ENCODE measurements at regions not wholly inside any gene's neighbourhood (a gene's known extent, or its start where the extent isn't known, plus 50 kb on each side); places are given as distances from the start of the nearest gene placed in this dataset.

- H3K36me3 ChIP-seq (ENCODE audit: control insufficient read depth, insufficient read depth, low read length) = no peaks in the 10 kb centered on the region
- no peak overlapping the region for H3K4me3 ChIP-seq (replicated peaks; ENCODE audit: low read depth, low read length)
- no peaks in the 10 kb centered on the region for H3K27me3 ChIP-seq (replicated peaks; ENCODE audit: control insufficient read depth, insufficient read depth, low read length)
- no peak for TF ChIP-seq CTCF (IDR thresholded peaks at IDR 0.05; ENCODE audit: insufficient read depth, low read length, poor library complexity, severe bottlenecking)
- no peak for DNase-seq (ENCODE audit: extremely low read depth, insufficient read length)
Measured at GRCh38 chr4:176507845-176508533, 188.2 kb downstream of the SPCS3 start.

- H3K27me3 ChIP-seq (replicated peaks; ENCODE audit: control insufficient read depth, insufficient read depth, low read length) = no peaks in the 10 kb centered on the region
- TF ChIP-seq CTCF (IDR thresholded peaks at IDR 0.05; ENCODE audit: insufficient read depth, low read length, poor library complexity, severe bottlenecking) = no peak
- DNase-seq (ENCODE audit: extremely low read depth, insufficient read length) = no peak
- H3K36me3 ChIP-seq (ENCODE audit: control insufficient read depth, insufficient read depth, low read length) = no peaks in the 10 kb centered on the region
- H3K4me3 ChIP-seq (replicated peaks; ENCODE audit: low read depth, low read length) = no peak overlapping the region
Measured at GRCh38 chr4:176508780-176509331, 189.1 kb downstream of the SPCS3 start.

- no peak for DNase-seq (ENCODE audit: extremely low read depth, insufficient read length)
- Histone ChIP-seq H3K27me3 (replicated peaks; ENCODE audit: control insufficient read depth, insufficient read depth, low read length) (no peaks in the 10 kb centered on the region), H3K4me3 (replicated peaks; ENCODE audit: low read depth, low read length) (no peak overlapping the region), H3K36me3 (ENCODE audit: control insufficient read depth, insufficient read depth, low read length) (no peaks in the 10 kb centered on the region)
- TF ChIP-seq CTCF (IDR thresholded peaks at IDR 0.05; ENCODE audit: insufficient read depth, low read length, poor library complexity, severe bottlenecking) = no peak
Measured at GRCh38 chr4:176525576-176525975, 205.8 kb downstream of the SPCS3 start.

GRCh38 chr4:176526704-176527103 lies 206.9 kb downstream of the SPCS3 start:
- H3K27me3 ChIP-seq (replicated peaks; ENCODE audit: control insufficient read depth, insufficient read depth, low read length) = no peaks in the 10 kb centered on the region
- no peak for TF ChIP-seq CTCF (IDR thresholded peaks at IDR 0.05; ENCODE audit: insufficient read depth, low read length, poor library complexity, severe bottlenecking)
- DNase-seq (ENCODE audit: extremely low read depth, insufficient read length) = no peak
- no peak overlapping the region for H3K4me3 ChIP-seq (replicated peaks; ENCODE audit: low read depth, low read length)
- H3K36me3 ChIP-seq (ENCODE audit: control insufficient read depth, insufficient read depth, low read length) = no peaks in the 10 kb centered on the region

- Histone ChIP-seq H3K4me3 (replicated peaks; ENCODE audit: low read depth, low read length) (no peak overlapping the region), H3K36me3 (ENCODE audit: control insufficient read depth, insufficient read depth, low read length) (no peaks in the 10 kb centered on the region), H3K27me3 (replicated peaks; ENCODE audit: control insufficient read depth, insufficient read depth, low read length) (no peaks in the 10 kb centered on the region)
- TF ChIP-seq CTCF (IDR thresholded peaks at IDR 0.05; ENCODE audit: insufficient read depth, low read length, poor library complexity, severe bottlenecking) = no peak
- DNase-seq (ENCODE audit: extremely low read depth, insufficient read length) = no peak
Measured at GRCh38 chr4:176529574-176529973, 209.8 kb downstream of the SPCS3 start.
